ENCODE measurements at regions not wholly inside any gene's neighbourhood (a gene's known extent, or its start where the extent isn't known, plus 50 kb on each side); places are given as distances from the start of the nearest gene placed in this dataset.
"Not testable (repeated sequence)": the region's sequence is repeated elsewhere in the genome, so short reads cannot be mapped to it uniquely, and the experiment has no call there.

- DNase-seq, result no peak
Measured at GRCh38 chr16:8047736-8048135, 542.6 kb downstream of the TMEM114 start.

GRCh38 chr16:8044796-8045195 is 545.5 kb downstream of the TMEM114 start:
- no peak for DNase-seq

- no peak for DNase-seq
Measured at GRCh38 chr16:8032406-8032805, 557.9 kb downstream of the TMEM114 start.

- DNase-seq, result not testable (repeated sequence)
Measured at GRCh38 chr16:8030004-8030403, 560.3 kb downstream of the TMEM114 start.

- DNase-seq, result no peak
Measured at GRCh38 chr16:8026450-8026849, 563.9 kb downstream of the TMEM114 start.

GRCh38 chr16:8023326-8023725 is 567.0 kb downstream of the TMEM114 start:
- no peak for DNase-seq

GRCh38 chr16:8005096-8005860 is 585.0 kb downstream of the TMEM114 start:
- DNase-seq, result no peak

GRCh38 chr16:7998789-7999453 is 591.4 kb downstream of the TMEM114 start:
- no peak for DNase-seq

GRCh38 chr16:7997966-7998365 is 592.3 kb downstream of the TMEM114 start:
- DNase-seq, result no peak

GRCh38 chr16:7992616-7993015 is 597.7 kb downstream of the TMEM114 start:
- no peak for DNase-seq

- no peak for DNase-seq
Measured at GRCh38 chr16:7990626-7991260, 599.6 kb downstream of the TMEM114 start.

GRCh38 chr16:7983676-7984075 is 606.6 kb downstream of the TMEM114 start:
- DNase-seq, result no peak

- no peak for DNase-seq
Measured at GRCh38 chr16:7980133-7980483, 610.2 kb downstream of the TMEM114 start.

- DNase-seq, result no peak
Measured at GRCh38 chr16:7979448-7980132, 610.7 kb downstream of the TMEM114 start.

- DNase-seq, result no peak
Measured at GRCh38 chr16:7976563-7976962, 613.7 kb downstream of the TMEM114 start.

- DNase-seq, result no peak
Measured at GRCh38 chr16:7976125-7976524, 614.2 kb downstream of the TMEM114 start.

- DNase-seq, result no peak
Measured at GRCh38 chr16:7967996-7968509, 622.3 kb downstream of the TMEM114 start.

- no peak for DNase-seq
Measured at GRCh38 chr16:7964744-7965143, 625.6 kb downstream of the TMEM114 start.

- DNase-seq, result no peak
Measured at GRCh38 chr16:7964167-7964566, 626.1 kb downstream of the TMEM114 start.

- no peak for DNase-seq
Measured at GRCh38 chr16:7962091-7962879, 628.0 kb downstream of the TMEM114 start.

- DNase-seq, result no peak
Measured at GRCh38 chr16:7957151-7957550, 624.5 kb downstream of the RBFOX1 start.

- DNase-seq, result no peak
Measured at GRCh38 chr16:7953360-7953759, 620.7 kb downstream of the RBFOX1 start.

- no peak for DNase-seq
Measured at GRCh38 chr16:7946142-7946541, 613.5 kb downstream of the RBFOX1 start.
